Neural cell (in vitro differentiated cells): ENCODE measurements at regions not wholly inside any gene's neighbourhood (a gene's known extent, or its start where the extent isn't known, plus 50 kb on each side); places are given as distances from the start of the nearest gene placed in this dataset.

Experiments used
- H2AFZ ChIP-seq: fragments of 200-600, 300-800 bp; sonication (generic), shearing (Covaris generic); 2 replicates; pipeline ENCODE4 v1.6.0; 2014; ENCODE audit warnings: low read depth, mild to moderate bottlenecking, antibody characterized with exemption, low read length, moderate library complexity
- H3F3A ChIP-seq: fragments of 200-600 bp; shearing (Covaris generic); 2 replicates; pipeline ENCODE4 v1.6.1; 2016; ENCODE audit warnings: mild to moderate bottlenecking, moderate library complexity, mixed read lengths, antibody characterized with exemption, low read length; ENCODE audit not compliant: insufficient read depth, poor library complexity, severe bottlenecking
- H3K27ac ChIP-seq: fragments of 200-600, 300-800 bp; sonication (generic), shearing (Covaris generic); 2 replicates; pipeline ENCODE4 v1.5.1; 2014; ENCODE audit warnings: mild to moderate bottlenecking, low read length, moderate library complexity
- H3K27me3 ChIP-seq: fragments of 300-800, 200-600 bp; sonication (generic), shearing (Covaris generic); 2 replicates; pipeline ENCODE4 v1.6.0; 2014; ENCODE audit warnings: mild to moderate bottlenecking, low read depth, low read length, moderate library complexity; ENCODE audit not compliant: insufficient read depth
- H3K36me3 ChIP-seq: fragments of 300-800, 200-600 bp; sonication (generic), shearing (Covaris generic); 2 replicates; pipeline ENCODE4 v1.5.1; 2014; ENCODE audit warnings: mild to moderate bottlenecking, antibody characterized with exemption, low read length, moderate library complexity; ENCODE audit not compliant: insufficient read depth
- H3K4me2 ChIP-seq: fragments of 300-800, 200-600 bp; sonication (generic), shearing (Covaris generic); 2 replicates; pipeline ENCODE4 v1.6.0; 2014; ENCODE audit warnings: mild to moderate bottlenecking, low read length
- H3K4me3 ChIP-seq: fragments of 300-800, 200-600 bp; sonication (generic), shearing (Covaris generic); 2 replicates; pipeline ENCODE4 v1.5.1; 2014; ENCODE audit warnings: mild to moderate bottlenecking, low read length, moderate library complexity
- H3K79me2 ChIP-seq: fragments of 200-600 bp; shearing (Covaris generic); replicated peaks from 2 replicates; pipeline ENCODE4 v1.6.0; 2014; ENCODE audit warnings: mild to moderate bottlenecking, low read length, moderate library complexity; ENCODE audit not compliant: insufficient read depth
- H3K9ac ChIP-seq: fragments of 300-800, 200-600 bp; sonication (generic), shearing (Covaris generic); 2 replicates; pipeline ENCODE4 v1.6.1; 2016; ENCODE audit warnings: mild to moderate bottlenecking, low read length, mixed read lengths
- H3K9me2 ChIP-seq: fragments of 200-600 bp; shearing (Covaris generic); 2 replicates; pipeline ENCODE4 v1.6.1; 2016; ENCODE audit warnings: mild to moderate bottlenecking, low read length, mixed read lengths; ENCODE audit not compliant: insufficient read depth
- H3K9me3 ChIP-seq: fragments of 200-600, 300-800 bp; sonication (generic), shearing (Covaris generic); 2 replicates; pipeline ENCODE4 v1.6.1; 2016; ENCODE audit warnings: mild to moderate bottlenecking, mixed run types, low read length, moderate library complexity, mixed read lengths
- H4K20me1 ChIP-seq: fragments of 200-600 bp; shearing (Covaris generic); 2 replicates; pipeline ENCODE4 v1.6.1; 2016; ENCODE audit warnings: mild to moderate bottlenecking, mixed run types; ENCODE audit not compliant: insufficient read depth
- EP300 ChIP-seq: fragments of 450-650 bp; conservative IDR thresholded peaks from 2 replicates; pipeline ENCODE4 v1.6.1; 2014; ENCODE audit warnings: antibody characterized with exemption, mild to moderate bottlenecking, moderate library complexity; ENCODE audit not compliant: poor library complexity, severe bottlenecking
- EZH2 ChIP-seq: fragments of 200-600, 300-800 bp; shearing (Covaris generic), sonication (generic); IDR thresholded peaks from 2 replicates; pipeline ENCODE4 v1.6.1; 2014; ENCODE audit warnings: antibody characterized with exemption, low read length, borderline replicate concordance, mild to moderate bottlenecking; ENCODE audit not compliant: insufficient read depth, poor library complexity, severe bottlenecking
- MXI1 ChIP-seq: fragments of 450-650 bp; conservative IDR thresholded peaks from 2 replicates; pipeline ENCODE4 v1.6.1; 2014; ENCODE audit warnings: antibody characterized with exemption, mild to moderate bottlenecking; ENCODE audit not compliant: poor library complexity, severe bottlenecking
- POLR2AphosphoS5 ChIP-seq: IDR thresholded peaks from 2 replicates; pipeline ENCODE4 v1.6.1; 2012
- RAD21 ChIP-seq: fragments of 450-650 bp; conservative IDR thresholded peaks from 2 replicates; pipeline ENCODE4 v1.6.1; 2014; ENCODE audit warnings: antibody characterized with exemption, mild to moderate bottlenecking, moderate library complexity
- SMC3 ChIP-seq: fragments of 450-650 bp; conservative IDR thresholded peaks from 2 replicates; pipeline ENCODE4 v1.6.1; 2014; ENCODE audit warnings: antibody characterized with exemption, mild to moderate bottlenecking, moderate library complexity; ENCODE audit not compliant: poor library complexity
- TAF1 ChIP-seq: IDR thresholded peaks from 2 replicates; pipeline ENCODE4 v1.6.1; 2012; ENCODE audit warnings: low read depth
- TF ChIP-seq, protein P1 (sequence below): IDR thresholded peaks from 2 replicates; pipeline ENCODE4 v1.6.1; 2012; ENCODE audit warnings: borderline replicate concordance
- TF ChIP-seq, protein P2 (sequence below): fragments of 450-650 bp; IDR thresholded peaks from 2 replicates; pipeline ENCODE4 v1.5.1; 2014; ENCODE audit warnings: antibody characterized with exemption, mild to moderate bottlenecking, moderate library complexity; ENCODE audit not compliant: poor library complexity, severe bottlenecking

DNA sequence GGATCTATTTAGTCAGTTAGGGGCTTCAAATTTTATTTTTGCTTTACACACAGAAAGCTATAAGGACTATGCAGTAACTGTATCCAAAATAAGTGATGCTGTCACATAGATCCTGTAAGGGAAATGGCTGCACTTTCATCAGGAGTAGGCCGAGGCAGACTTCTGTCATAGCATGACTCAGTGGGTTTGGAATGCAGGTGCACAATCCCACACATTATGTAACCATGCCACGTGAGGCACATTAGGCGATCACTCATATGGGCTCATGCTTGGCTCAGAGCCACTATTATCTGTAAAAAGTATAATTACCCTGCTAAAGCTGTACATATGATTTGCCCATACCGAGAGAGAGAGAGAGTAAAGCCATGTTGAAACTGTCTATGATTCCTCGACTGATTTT, 1189.4 kb upstream of the EYS start:
- H4K20me1 ChIP-seq: no peaks in the 10 kb centered on the region
- no peak overlapping the region for H2AFZ ChIP-seq
- no peaks in the 10 kb centered on the region for H3K9me2 ChIP-seq
- TF ChIP-seq MXI1: no peak
- no peak for TF ChIP-seq EZH2
- no peak for TF ChIP-seq SMC3
- TF ChIP-seq, protein P1, sequence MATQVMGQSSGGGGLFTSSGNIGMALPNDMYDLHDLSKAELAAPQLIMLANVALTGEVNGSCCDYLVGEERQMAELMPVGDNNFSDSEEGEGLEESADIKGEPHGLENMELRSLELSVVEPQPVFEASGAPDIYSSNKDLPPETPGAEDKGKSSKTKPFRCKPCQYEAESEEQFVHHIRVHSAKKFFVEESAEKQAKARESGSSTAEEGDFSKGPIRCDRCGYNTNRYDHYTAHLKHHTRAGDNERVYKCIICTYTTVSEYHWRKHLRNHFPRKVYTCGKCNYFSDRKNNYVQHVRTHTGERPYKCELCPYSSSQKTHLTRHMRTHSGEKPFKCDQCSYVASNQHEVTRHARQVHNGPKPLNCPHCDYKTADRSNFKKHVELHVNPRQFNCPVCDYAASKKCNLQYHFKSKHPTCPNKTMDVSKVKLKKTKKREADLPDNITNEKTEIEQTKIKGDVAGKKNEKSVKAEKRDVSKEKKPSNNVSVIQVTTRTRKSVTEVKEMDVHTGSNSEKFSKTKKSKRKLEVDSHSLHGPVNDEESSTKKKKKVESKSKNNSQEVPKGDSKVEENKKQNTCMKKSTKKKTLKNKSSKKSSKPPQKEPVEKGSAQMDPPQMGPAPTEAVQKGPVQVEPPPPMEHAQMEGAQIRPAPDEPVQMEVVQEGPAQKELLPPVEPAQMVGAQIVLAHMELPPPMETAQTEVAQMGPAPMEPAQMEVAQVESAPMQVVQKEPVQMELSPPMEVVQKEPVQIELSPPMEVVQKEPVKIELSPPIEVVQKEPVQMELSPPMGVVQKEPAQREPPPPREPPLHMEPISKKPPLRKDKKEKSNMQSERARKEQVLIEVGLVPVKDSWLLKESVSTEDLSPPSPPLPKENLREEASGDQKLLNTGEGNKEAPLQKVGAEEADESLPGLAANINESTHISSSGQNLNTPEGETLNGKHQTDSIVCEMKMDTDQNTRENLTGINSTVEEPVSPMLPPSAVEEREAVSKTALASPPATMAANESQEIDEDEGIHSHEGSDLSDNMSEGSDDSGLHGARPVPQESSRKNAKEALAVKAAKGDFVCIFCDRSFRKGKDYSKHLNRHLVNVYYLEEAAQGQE: no peak
- TF ChIP-seq EP300: no peak
- TF ChIP-seq, protein P2, sequence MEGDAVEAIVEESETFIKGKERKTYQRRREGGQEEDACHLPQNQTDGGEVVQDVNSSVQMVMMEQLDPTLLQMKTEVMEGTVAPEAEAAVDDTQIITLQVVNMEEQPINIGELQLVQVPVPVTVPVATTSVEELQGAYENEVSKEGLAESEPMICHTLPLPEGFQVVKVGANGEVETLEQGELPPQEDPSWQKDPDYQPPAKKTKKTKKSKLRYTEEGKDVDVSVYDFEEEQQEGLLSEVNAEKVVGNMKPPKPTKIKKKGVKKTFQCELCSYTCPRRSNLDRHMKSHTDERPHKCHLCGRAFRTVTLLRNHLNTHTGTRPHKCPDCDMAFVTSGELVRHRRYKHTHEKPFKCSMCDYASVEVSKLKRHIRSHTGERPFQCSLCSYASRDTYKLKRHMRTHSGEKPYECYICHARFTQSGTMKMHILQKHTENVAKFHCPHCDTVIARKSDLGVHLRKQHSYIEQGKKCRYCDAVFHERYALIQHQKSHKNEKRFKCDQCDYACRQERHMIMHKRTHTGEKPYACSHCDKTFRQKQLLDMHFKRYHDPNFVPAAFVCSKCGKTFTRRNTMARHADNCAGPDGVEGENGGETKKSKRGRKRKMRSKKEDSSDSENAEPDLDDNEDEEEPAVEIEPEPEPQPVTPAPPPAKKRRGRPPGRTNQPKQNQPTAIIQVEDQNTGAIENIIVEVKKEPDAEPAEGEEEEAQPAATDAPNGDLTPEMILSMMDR: no peak
- TF ChIP-seq TAF1: no peak
- TF ChIP-seq POLR2AphosphoS5: no peak
- no peak for TF ChIP-seq RAD21
- H3K9ac ChIP-seq: no peak overlapping the region
- H3K27ac ChIP-seq: no peak overlapping the region
- H3K4me3 ChIP-seq: no peak overlapping the region
- no peak overlapping the region for H3K4me2 ChIP-seq
- no peaks in the 10 kb centered on the region for H3K79me2 ChIP-seq
- H3K36me3 ChIP-seq: no peaks in the 10 kb centered on the region
- no peaks in the 10 kb centered on the region for H3K27me3 ChIP-seq
- no peaks in the 10 kb centered on the region for H3F3A ChIP-seq
- H3K9me3 ChIP-seq: peaks cover 4% of the 10 kb centered on the region

DNA sequence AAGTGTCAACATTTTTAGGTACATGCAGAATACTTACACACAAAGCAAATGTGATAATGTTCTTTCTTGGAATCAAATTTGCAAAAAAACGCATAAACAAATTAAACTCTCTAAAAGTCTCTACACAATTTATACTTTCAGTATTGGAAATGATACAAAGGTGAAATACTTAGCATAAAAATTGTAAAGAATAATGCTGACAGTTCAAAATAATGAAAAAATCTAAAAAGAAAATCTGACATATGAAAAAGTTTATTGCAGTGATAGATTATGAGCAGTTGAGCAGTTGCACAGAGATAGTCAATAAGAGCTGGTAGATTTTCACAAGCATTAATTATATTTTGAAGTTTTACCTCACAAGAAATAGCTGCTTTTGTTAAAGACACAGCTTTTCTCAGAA, 1176.4 kb upstream of the EYS start:
- H3K79me2 ChIP-seq: no peaks in the 10 kb centered on the region
- H3F3A ChIP-seq: no peaks in the 10 kb centered on the region
- no peaks in the 10 kb centered on the region for H3K9me3 ChIP-seq
- no peaks in the 10 kb centered on the region for H3K9me2 ChIP-seq
- no peaks in the 10 kb centered on the region for H3K36me3 ChIP-seq
- no peaks in the 10 kb centered on the region for H4K20me1 ChIP-seq
- H3K27me3 ChIP-seq: no peaks in the 10 kb centered on the region
- TF ChIP-seq RAD21 (no peak), TAF1 (no peak), MXI1 (no peak), EP300 (no peak), POLR2AphosphoS5 (no peak), SMC3 (no peak), EZH2 (no peak)
- TF ChIP-seq, protein P1: no peak
- TF ChIP-seq, protein P2: no peak
- H2AFZ ChIP-seq: no peak overlapping the region
- no peak overlapping the region for H3K4me2 ChIP-seq
- H3K4me3 ChIP-seq: no peak overlapping the region
- H3K9ac ChIP-seq: no peak overlapping the region
- H3K27ac ChIP-seq: no peak overlapping the region
